ENCODE measurements at regions not wholly inside any gene's neighbourhood (a gene's known extent, or its start where the extent isn't known, plus 50 kb on each side); places are given as distances from the start of the nearest gene placed in this dataset.

DNA sequence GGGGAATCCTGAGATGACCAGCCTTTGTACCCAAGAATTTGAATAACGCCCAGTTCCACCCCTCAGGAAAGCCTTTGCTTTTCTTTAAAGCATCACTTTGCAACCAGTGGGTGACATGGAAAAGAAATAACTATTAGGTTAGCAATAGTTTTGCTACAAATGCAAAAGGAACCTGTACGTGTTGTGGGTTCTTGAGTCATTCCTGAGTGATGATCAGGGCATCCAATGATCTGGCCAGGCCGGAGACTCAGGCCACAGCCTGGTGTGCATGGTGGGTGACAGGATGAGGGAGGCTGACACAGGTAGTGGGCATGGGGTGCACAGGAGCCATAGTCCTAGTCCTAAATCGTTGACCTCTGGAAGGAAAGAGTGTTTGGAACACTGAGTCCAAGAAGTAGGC, 321.4 kb upstream of the IL12A start:
- Mint-ChIP-seq H3K4me3 (no peak overlapping the region), H3K36me3 (ENCODE audit: low read depth) (no peaks in the 10 kb centered on the region), H3K9me3 (no peaks in the 10 kb centered on the region), H3K27me3 (no peaks in the 10 kb centered on the region), H3K4me1 (ENCODE audit: low read depth) (no peaks in the 10 kb centered on the region), H3K27ac (no peak overlapping the region)
- no peak for ATAC-seq
- intact Hi-C loops (cut with micrococcal nuclease) = no loop called here
- TF ChIP-seq, protein P1, sequence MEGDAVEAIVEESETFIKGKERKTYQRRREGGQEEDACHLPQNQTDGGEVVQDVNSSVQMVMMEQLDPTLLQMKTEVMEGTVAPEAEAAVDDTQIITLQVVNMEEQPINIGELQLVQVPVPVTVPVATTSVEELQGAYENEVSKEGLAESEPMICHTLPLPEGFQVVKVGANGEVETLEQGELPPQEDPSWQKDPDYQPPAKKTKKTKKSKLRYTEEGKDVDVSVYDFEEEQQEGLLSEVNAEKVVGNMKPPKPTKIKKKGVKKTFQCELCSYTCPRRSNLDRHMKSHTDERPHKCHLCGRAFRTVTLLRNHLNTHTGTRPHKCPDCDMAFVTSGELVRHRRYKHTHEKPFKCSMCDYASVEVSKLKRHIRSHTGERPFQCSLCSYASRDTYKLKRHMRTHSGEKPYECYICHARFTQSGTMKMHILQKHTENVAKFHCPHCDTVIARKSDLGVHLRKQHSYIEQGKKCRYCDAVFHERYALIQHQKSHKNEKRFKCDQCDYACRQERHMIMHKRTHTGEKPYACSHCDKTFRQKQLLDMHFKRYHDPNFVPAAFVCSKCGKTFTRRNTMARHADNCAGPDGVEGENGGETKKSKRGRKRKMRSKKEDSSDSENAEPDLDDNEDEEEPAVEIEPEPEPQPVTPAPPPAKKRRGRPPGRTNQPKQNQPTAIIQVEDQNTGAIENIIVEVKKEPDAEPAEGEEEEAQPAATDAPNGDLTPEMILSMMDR (IDR thresholded peaks at IDR 0.05) = no peak
- no peak for DNase-seq
- ChIA-PET CTCF (no interaction called here), POLR2A (no interaction called here)

DNA sequence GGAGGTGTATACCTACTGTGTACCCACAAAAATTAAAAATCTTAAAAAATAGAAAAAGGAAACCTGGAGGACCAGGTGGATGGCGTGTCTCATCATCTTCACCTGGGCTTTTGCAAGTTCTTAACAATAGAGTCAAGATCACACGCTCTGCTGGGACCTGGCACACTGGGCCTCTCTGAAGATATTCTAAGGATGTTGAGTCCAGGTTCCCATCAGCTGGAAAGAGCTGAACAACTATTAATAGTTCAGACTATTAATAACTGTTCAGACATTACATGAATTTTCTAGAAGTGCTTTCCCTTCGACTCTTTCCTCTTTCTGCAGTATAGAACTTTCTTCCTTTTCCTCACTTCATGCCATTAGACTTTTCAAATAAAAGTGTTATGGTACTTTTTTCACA, 320.2 kb upstream of the IL12A start:
- Mint-ChIP-seq H3K27ac (no peak overlapping the region), H3K4me1 (ENCODE audit: low read depth) (no peaks in the 10 kb centered on the region), H3K36me3 (ENCODE audit: low read depth) (no peaks in the 10 kb centered on the region), H3K27me3 (no peaks in the 10 kb centered on the region), H3K4me3 (no peak overlapping the region), H3K9me3 (no peaks in the 10 kb centered on the region)
- TF ChIP-seq, protein P1 (IDR thresholded peaks at IDR 0.05) = no peak
- ATAC-seq = no peak
- POLR2A ChIA-PET = no interaction called here
- intact Hi-C loops (cut with micrococcal nuclease) = no loop called here
- CTCF ChIA-PET = no interaction called here
- no peak for DNase-seq

DNA sequence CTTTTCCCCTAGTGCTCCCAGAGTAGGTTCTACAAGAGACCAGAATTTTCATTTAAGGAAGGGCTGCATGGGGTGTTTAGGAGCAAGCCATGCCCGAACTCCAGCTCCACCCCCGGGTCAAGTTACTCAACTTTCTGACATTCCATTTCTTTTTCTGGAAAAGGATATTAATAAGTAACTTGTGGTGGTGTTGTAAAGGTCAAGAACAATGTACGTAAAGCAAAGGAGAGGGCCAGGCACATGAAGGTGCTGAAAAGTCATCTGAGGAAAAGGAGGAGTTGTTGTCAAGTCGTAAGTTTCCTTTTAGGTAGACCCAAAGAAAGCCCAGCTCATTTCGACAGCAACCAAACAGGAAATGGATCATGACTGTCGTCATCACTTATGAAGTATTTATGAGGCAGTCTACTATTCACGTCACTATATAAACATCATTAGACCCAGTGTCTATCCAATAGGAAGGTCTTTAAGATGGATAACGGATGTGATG, 319.6 kb upstream of the IL12A start:
- no peaks in the 10 kb centered on the region for H3K4me1 Mint-ChIP-seq (ENCODE audit: low read depth)
- ChIA-PET POLR2A (no interaction called here), CTCF (no interaction called here)

DNA sequence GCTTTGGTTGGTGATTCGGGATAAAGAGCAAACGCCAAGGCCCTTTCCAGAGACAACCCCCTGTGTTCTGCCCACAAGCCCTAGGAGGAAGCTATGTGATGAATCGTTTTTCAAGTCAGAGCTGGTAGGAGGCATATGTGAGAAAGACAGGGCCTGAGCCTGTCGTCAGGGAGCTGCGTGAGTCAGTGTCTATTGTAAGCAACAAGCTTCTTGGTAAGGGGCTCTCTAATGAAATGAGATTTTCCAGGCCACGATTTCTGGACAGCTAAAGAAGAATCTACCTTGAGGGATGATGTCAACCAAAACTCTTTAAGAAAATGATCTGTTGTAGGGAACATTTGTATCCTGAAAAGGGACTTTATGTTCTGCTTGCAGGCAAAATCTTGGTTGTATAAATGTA, 318.9 kb upstream of the IL12A start:
- Mint-ChIP-seq H3K4me3 (no peak overlapping the region), H3K36me3 (ENCODE audit: low read depth) (no peaks in the 10 kb centered on the region), H3K27me3 (no peaks in the 10 kb centered on the region), H3K9me3 (no peaks in the 10 kb centered on the region), H3K4me1 (ENCODE audit: low read depth) (no peaks in the 10 kb centered on the region), H3K27ac (no peak overlapping the region)
- intact Hi-C loops (cut with micrococcal nuclease) = no loop called here
- ChIA-PET POLR2A (no interaction called here), CTCF (no interaction called here)
- DNase-seq (no peak), ATAC-seq (no peak)
- TF ChIP-seq, protein P1 (IDR thresholded peaks at IDR 0.05) = no peak

More for the DNA sequence above, 319.6 kb upstream of the IL12A start:
- H3K27me3 Mint-ChIP-seq = no peaks in the 10 kb centered on the region
- no peaks in the 10 kb centered on the region for H3K36me3 Mint-ChIP-seq (ENCODE audit: low read depth)
- ATAC-seq = no peak
- intact Hi-C loops (cut with micrococcal nuclease) = no loop called here
- DNase-seq = no peak
- H3K9me3 Mint-ChIP-seq = no peaks in the 10 kb centered on the region
- no peak overlapping the region for H3K27ac Mint-ChIP-seq
- TF ChIP-seq, protein P1 (IDR thresholded peaks at IDR 0.05) = no peak
- H3K4me3 Mint-ChIP-seq = no peak overlapping the region

DNA sequence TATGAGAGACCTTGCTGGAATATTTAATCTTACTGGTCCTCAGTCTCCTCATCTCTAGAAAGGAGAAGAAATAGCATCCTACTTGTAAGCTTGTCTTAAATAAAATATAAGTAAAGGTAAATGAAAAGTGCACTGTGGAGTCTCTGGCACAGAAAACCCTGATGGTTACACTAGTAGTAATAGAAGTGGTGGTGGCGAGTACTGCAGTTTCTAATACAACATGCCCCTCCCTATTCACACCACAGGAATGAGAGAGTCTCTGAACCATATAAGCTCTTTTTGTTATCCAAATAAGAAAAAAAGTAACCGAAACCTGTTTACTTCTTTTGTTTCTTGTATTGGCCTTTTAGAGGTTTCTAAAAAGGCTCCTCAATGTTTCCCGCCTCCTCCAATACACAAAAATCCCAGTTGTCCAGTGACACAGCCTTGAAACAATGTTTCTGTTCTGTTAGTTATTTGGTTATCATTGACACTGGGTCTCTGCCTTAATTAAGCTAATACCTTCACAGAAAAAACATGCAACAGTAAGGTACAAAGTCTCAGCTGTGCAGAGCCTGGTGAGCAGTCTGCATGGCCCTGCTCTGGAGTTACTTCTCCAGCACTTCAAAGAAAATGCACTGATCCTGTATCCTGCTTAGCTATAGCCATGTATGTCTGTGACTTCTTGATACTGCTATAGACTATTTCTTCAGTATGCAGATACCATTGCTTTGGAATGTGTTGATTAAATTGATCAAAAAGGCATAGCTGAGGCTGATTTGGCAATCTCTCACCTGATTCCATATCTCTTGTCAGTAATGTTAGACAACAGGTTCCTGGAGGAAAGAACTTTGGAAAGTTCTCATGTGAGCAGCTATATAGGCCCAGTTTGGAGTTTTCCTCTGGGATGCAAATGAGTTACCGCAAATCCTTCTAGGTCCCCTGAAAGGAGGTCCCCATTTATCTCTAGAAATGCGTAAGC, 315.6 kb upstream of the IL12A start:
- H3K9me3 Mint-ChIP-seq = no peaks in the 10 kb centered on the region
- TF ChIP-seq, protein P1 (IDR thresholded peaks at IDR 0.05) = no peak
- no peak overlapping the region for H3K4me3 Mint-ChIP-seq
- ATAC-seq = no peak
- H3K27me3 Mint-ChIP-seq = no peaks in the 10 kb centered on the region
- no peaks in the 10 kb centered on the region for H3K36me3 Mint-ChIP-seq (ENCODE audit: low read depth)
- DNase-seq = no peak
- no peak overlapping the region for H3K27ac Mint-ChIP-seq
- ChIA-PET CTCF (interaction anchor here (0.7 kb wide), 1 partner anchor 26 kb away, joined by 3 read pairs; no protein-coding TSS in a partner anchor), POLR2A (no interaction called here)
- intact Hi-C loops (cut with micrococcal nuclease) = no loop called here
- H3K4me1 Mint-ChIP-seq (ENCODE audit: low read depth) = no peaks in the 10 kb centered on the region
